ENCODE measurements at regions not wholly inside any gene's neighbourhood (a gene's known extent, or its start where the extent isn't known, plus 50 kb on each side); places are given as distances from the start of the nearest gene placed in this dataset.
"Not testable (repeated sequence)": the region's sequence is repeated elsewhere in the genome, so short reads cannot be mapped to it uniquely, and the experiment has no call there.

DNA sequence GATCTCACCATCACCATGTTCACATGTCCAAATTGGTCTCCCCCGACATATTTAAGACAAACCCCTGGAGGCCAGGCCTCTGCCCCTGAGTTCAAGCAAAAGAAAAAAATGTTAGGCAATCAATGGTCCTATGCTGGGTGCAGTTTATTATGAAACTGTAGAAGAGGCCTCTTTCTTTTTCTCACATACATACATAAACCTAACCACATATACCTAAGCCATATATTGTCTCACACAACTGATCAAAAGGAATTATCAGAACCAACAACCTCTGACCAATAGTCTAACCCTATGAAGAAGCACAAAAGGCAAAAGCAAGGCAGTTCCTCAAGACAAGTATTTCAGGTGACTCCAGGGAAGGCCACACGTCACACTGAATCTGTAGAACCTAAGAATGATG lies 49.9 kb downstream of the ILRUN start:
- no peak for DNase-seq (ENCODE audit: low spot score)

DNA sequence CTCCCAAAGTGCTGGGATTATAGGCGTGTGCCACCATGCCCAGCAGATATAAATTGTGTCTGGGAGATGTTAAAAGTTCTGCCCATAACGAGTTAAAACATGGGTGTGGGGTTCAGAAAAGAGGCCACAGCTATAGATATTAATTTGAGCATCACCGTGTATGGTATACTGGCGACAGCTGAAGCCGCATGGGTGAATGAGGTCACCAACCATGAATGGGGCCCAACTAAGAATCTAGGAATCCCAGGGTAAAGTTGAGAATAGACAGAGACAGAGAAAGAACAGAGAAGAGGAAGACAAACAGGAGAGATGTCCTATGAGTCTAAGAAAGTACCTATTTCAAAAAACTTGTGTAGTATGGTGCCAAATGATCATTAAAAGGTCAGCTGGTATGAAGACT lies 50.9 kb downstream of the ILRUN start:
- no peak for DNase-seq (ENCODE audit: low spot score)

DNA sequence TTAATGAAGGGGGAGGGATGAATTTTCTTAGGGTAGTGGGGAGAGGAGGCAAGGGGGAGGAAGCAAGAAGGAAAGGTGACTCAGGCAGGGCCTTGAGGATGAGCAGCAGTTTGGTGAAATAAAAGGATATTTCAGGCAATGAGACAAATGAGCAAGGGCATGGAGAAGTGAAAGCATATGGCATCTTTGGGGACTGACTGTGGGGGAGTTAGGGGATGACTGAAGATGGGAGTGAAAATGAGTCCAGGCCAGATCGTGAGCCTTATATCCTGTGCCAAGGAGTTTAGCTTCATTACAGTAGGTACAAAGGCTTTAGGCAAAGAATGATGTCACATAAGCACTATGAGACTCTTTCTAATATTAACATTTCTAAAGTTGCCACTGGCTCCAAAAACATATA lies 51.9 kb downstream of the ILRUN start:
- no peak for DNase-seq (ENCODE audit: low spot score)

DNA sequence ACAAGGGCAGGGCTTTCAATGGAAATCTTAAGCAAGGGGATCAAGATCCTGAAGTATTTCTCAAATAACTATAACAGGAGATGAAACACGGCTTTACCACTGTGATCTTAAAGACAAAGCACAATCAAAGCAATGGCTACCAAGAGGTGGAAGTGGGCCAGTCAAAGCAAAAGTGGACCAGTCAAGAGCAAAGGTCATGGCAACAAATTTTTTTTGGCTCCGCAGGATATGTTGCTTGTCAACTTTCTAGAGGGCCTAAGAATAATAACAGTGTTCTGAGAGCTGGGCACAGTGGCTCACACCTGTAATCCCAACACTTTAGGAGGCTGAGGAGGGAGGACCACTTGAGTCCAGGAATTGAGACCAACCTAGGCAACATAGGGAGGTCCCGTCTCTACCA lies 54.1 kb downstream of the ILRUN start:
- no peak for DNase-seq (ENCODE audit: low spot score)

DNA sequence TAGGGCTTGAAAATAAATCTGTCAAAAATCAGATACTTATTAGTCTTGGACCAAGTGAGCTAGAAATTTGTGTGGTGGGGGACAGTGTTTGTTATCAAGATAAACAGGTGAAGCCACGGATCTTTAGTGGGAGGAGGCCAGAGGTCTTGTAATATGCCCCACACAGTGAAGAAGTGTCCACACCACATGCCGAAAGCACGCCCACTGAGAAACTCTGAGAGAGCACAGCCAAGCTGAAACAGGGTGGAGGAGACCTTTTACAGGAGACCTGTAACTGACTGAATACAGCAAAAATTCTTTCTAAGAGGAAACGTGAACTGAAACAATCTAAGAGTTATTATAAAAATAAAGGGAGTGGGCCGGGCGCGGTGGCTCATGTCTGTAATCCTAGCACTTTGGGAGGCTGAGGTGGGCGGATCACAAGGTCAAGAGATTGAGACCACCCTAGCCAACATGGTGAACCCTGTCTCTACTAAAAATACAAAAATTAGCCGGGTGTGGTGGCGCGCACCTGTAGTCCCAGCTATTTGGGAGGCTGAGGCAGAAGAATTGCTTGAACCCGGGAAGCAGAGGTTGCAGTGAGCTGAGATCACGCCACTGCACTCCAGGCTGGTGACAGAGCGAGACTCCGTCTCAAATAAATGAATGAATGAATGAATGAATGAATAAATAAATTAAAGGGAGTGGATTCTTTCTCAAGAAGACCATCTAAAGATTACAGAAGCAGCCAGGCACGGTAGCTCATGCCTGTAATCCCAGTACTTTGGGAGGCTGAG lies 56.3 kb downstream of the ILRUN start:
- DNase-seq (ENCODE audit: low spot score) = not testable (repeated sequence)

DNA sequence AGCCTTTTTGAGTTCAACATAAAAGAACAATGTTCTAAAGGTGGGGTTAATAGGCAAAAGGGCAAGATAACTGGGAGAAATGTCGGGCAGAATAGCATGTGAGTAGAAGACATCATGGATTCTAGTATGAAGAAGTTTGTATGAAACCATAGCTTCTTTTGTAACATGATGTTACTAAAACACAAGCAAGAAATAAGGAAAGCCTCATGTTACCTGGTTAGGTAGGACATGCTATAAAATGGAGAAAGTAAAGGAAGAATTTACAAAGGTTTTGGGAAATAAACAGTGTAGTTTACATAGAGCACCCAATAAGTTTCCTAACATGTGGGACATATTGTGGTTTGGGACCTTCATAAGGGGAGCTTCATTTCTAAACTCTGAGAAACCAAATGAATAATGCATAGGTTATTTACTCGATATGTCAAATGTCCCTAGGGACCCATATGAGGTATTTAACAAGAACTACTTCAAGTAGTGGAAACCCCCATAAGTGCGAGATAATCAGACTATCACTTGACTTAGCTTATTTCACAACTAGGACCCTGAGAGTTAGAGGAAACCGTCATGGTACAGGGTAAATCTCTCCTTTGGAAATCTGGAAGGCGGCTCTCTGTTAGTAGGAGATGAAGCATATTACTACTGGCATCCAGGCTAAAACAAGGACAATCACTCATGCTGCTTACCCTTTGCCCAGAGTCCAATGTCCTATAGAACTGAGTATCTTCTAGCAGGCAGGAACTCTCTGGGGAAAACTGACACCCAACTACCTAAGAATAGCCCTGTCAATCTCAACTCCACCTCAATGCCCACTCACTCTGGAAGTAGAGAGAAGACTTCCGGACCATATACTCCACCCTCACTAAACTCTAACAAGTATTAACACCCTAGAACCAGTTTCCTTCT lies 57.5 kb downstream of the ILRUN start:
- no peak for DNase-seq (ENCODE audit: low spot score)

DNA sequence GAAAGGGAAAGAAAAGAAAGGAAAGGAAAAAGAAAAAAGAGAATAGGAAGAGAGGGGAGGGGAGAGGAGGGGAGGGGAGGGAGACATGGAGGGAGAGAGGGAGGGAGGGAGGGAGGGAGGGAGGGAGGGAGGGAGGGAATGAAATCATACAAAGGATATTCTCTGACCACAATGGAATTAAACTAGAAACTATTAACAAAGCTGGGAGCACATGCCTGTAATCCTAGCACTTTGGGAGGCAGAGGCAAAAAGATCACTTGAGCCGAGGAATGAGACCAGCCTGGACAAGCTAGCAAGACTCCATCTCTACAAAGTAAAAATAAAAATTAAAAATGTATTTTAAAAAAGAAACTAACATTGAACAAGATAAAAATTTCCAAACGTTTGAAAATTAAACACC lies 62.8 kb downstream of the ILRUN start:
- no peak for DNase-seq (ENCODE audit: low spot score)

DNA sequence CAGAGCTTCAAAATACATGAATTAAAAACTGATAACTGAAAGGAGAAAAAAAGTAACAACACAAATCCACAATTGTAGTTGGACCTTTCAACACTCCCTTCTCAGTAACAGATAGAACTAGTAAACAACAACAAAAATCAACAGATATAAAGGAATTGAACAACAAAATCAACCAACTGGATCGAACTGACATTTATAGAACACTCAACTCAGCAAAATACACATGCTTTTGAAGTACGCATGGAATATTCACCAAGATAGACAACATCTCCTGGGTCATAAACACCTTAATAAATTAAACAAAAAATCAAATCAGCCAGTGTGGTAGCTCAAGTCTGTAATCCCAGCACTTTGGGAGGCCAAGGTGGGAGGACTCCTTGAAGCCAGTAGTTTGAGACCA lies 63.3 kb downstream of the ILRUN start:
- DNase-seq (ENCODE audit: low spot score) = no peak

DNA sequence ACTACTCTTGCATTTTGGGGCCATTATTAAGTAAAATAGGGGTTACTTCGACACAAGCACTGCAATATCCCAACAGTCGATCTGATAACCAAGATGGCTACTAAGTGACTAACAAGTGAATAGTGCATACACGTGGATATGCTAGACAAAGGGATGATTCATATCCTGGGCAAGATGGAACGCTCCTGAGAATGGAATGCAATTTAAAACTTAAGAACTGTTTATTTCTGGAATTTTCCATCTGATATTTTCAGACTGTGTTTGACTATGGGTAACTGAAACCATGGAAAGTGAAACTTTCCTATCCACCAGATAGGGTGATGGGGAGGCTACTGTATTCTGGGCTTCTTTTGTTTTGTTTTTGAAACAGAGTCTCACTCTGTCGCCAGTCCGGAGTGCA lies 66.5 kb downstream of the ILRUN start:
- no peak for DNase-seq (ENCODE audit: low spot score)

DNA sequence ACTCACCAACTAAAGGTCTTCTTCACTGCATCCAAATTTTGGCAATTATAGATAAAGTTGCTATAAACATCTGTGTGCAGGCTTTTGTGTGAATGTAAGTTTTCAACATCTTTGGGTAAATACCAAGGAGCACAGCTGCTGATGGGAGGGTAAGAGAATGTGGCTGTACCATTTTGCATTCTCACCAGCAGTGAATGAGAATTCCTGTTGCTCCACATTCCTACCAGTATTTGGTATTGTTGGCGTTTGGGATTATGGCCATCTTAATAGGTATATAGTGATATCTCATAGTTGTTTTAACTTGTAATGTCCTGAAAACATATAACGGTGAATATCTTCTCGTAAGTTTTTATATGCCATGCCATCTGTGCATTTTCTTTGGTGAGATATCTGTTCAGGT lies 69.3 kb downstream of the ILRUN start:
- DNase-seq (ENCODE audit: low spot score) = no peak

DNA sequence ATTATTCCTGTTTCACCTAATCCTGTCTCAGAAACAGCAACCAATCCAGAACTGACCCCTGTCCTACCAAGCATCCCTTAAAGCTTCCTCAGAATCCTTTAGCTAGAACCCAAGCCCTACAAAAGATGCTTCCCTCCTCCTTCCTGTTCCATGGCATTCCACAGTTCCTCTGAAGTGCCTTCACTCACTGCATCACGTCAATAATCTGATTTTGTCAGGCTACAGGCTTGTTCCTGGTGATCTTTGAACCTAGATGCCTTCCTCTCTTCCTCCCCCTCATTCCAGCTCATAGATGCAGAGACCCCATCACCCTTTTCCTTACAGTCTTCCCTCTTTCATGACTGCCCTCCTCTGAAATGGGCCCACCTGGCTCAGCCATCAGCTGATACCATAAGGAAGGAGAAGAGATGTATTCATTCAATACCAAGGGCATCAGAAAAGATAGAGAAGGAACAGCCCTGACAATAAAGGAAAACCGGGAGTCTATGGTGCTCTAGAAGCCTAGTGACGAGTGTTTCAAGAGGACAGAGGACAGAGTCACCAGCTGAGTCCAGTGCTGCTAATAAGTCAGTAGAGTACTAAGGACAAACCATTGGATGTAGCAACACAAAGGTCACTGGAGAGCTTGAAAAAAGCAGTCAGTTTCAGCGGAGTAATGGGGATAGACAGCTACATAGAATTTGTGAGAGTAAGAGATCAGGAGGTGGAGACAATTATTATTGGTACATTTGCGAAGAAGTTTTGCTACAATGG lies 62.5 kb upstream of the SPDEF start:
- DNase-seq (ENCODE audit: low spot score) = no peak

DNA sequence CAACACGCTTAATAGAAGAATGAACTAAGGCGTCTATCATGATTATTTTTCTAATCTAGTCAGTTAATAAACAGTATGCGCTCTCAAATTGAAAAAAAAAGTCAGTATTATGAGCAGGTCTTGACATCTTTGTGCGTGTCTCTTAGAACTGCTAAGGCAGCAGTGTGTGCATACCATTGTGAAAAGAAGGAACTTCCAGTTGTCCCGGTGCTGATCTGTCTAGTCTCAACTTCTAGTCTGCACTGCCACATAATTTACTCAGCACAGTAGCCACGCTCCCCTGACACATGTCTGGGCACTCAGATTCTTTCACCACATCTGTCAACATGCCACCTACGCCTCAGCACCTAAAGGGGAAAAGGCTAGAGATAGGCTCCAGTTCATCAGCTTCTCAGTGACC lies 61.1 kb upstream of the SPDEF start:
- DNase-seq (ENCODE audit: low spot score) = no peak

DNA sequence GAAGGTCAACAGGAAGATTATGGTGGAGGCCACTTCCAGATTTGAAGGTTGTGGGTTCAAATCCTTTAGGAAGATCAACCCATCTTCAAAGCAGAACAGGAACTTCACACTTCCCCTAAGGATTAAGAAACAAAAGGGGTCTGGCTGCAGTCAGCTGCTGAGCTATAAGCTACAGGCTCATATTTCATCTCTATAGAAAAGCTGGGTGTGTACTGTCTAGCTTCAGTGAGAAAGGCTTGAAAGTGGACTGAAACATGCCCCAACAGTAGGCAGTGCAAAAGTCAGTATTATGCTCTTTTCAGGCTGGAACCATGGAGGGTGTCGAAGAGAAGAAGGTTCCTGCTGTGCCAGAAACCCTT lies 60.1 kb upstream of the SPDEF start:
- no peak for DNase-seq (ENCODE audit: low spot score)

DNA sequence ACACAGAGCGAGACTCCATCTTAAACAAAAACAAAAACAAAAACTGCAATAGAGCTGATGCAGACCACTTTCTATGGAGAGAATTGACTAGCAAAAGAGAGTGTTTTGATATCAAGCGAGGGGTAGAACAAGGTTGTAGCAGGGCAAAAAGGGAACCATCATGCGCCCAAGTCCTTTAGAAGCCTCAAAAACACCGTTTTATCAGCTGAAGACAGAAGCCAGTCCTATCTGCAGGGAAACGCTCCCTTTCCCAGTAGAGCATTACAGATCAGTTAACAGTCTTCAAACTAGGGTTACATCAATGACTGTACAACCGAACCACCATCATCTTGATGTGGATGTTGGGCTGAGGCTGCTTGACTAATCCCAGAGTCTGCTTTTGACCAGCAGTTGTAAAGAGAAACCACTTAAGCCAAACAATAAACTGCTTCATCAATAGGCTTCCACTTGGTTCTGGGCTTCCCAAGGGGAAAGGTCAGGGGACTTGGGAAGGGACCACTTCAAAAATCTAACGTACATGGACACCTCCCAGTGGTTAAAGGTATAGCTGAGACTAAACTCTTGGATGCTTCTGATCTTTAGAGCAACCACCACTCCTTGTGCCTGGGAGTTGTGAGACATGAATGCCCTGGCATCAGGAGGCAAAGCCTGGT lies 59.6 kb upstream of the SPDEF start:
- peak; percentile 65 for DNase-seq (ENCODE audit: low spot score)

DNA sequence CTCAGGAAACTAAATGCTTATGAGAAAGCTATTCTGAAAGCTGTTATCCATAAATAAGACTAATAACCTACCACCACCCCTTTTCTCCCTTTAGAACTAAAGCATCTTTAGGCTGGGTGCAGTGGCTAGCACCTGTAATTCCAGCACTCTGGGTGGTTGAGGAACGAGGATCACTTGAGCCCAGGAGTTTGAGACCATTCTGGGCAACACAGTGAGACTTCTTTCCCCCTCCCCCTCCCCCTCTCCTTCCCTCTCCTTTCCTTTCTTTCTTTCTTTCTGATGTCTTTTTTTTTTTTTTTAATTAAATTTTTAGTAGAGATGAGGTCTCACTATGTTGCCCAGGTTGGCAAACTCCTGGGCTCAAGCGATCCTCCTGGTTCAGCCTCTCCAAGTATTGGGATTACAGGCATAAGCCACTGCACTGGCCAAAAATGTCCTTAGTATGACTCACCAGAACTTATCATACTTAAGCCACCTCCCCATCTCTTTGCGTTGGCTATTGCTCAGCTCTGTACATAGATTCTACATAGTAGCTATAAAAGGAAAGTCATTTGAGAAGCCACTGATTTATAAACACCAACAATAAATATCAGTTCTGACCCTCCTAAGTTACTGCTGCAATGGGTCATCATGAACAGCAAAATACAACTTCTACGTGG lies 54.8 kb upstream of the SPDEF start:
- DNase-seq (ENCODE audit: low spot score) = peak; percentile 76

DNA sequence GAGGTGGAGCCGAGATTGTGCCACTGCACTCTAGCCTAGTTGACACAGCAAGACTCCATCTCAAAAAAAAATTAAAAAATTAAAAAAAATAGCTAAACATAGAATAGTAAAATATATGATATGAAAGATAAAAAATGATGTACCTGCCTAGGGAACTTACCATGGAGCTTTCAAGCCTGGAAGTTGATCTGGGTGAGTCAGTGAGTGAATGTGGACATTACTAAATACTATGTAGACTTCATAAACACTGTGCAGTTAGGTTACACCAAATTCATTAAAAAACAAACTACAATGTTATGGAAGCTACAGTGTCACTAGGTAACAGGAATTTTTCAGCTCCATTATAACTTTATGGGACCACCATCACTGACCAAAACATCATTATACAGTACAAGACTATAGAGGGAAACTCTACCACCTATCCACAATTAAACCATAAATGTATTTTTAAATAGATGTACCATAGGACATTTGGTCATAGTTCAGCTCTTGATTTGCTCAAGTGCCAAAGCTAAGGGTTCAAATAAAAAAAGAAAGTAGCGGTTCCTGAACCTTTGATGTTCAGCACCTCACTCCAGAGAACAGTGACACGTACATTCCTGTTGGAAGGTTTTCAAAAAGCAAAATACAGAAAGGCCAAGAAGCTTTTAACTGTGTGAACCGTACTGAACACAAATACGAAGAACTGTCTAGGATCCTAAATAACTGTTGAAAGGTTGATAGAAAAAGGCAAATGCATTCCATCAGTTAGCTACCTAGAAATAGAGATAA lies 52.4 kb upstream of the SPDEF start:
- DNase-seq (ENCODE audit: low spot score) = no peak

DNA sequence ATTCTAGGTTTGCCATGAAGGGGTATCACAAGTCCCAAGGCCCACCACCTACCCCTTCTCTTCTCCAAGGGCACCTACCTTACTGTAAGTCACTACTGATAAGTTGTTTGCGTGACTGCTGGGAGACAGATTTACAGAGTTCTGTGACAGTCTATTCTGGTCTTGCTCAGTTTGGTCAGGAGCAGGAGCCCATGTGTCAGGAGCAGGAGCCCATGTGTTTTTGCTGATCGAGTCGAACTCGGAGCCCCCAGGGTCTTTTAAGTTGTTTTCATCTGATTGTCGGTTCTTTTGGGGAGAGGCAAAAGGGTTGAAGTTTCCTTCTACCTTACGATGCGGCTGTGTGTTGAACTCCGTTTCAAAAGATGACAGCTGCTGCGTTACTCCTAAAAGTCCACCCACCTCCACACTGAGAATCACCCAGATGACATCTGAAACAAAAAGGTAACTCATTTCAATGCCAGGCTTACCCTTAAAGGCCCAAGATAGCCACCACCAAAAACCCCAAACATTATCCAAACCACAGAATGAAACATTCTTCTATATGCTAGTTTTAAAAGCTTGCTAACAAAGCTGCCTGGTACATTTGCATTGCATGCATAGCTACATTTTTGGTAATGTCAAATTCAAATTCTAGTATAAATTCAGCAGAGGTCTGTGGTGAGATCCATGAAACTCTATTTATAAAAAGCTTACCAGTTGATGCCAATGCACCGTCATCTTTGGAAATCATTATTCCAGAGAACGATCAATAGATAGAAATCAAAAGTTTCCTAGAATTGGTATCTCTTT lies 50.5 kb upstream of the SPDEF start:
- no peak for DNase-seq (ENCODE audit: low spot score)

All from hematopoietic multipotent progenitor cell treated with erythropoietin and hydrocortisone succinate and interleukin-3 and kit ligand, for 15 days (in vitro differentiated cells).